Neural cell (in vitro differentiated cells): ENCODE measurements at regions not wholly inside any gene's neighbourhood (a gene's known extent, or its start where the extent isn't known, plus 50 kb on each side); places are given as distances from the start of the nearest gene placed in this dataset.

Experiments
- H2AFZ ChIP-seq: fragments of 200-600, 300-800 bp; sonication (generic), shearing (Covaris generic); 2 replicates; pipeline ENCODE4 v1.6.0; 2014; ENCODE audit warnings: low read depth, mild to moderate bottlenecking, antibody characterized with exemption, low read length, moderate library complexity
- H3F3A ChIP-seq: fragments of 200-600 bp; shearing (Covaris generic); 2 replicates; pipeline ENCODE4 v1.6.1; 2016; ENCODE audit warnings: mild to moderate bottlenecking, moderate library complexity, mixed read lengths, antibody characterized with exemption, low read length; ENCODE audit not compliant: insufficient read depth, poor library complexity, severe bottlenecking
- H3K27ac ChIP-seq: fragments of 200-600, 300-800 bp; sonication (generic), shearing (Covaris generic); 2 replicates; pipeline ENCODE4 v1.5.1; 2014; ENCODE audit warnings: mild to moderate bottlenecking, low read length, moderate library complexity
- H3K27me3 ChIP-seq: fragments of 300-800, 200-600 bp; sonication (generic), shearing (Covaris generic); 2 replicates; pipeline ENCODE4 v1.6.0; 2014; ENCODE audit warnings: mild to moderate bottlenecking, low read depth, low read length, moderate library complexity; ENCODE audit not compliant: insufficient read depth
- H3K36me3 ChIP-seq: fragments of 300-800, 200-600 bp; sonication (generic), shearing (Covaris generic); 2 replicates; pipeline ENCODE4 v1.5.1; 2014; ENCODE audit warnings: mild to moderate bottlenecking, antibody characterized with exemption, low read length, moderate library complexity; ENCODE audit not compliant: insufficient read depth
- H3K4me2 ChIP-seq: fragments of 300-800, 200-600 bp; sonication (generic), shearing (Covaris generic); 2 replicates; pipeline ENCODE4 v1.6.0; 2014; ENCODE audit warnings: mild to moderate bottlenecking, low read length
- H3K4me3 ChIP-seq: fragments of 300-800, 200-600 bp; sonication (generic), shearing (Covaris generic); 2 replicates; pipeline ENCODE4 v1.5.1; 2014; ENCODE audit warnings: mild to moderate bottlenecking, low read length, moderate library complexity
- H3K79me2 ChIP-seq: fragments of 200-600 bp; shearing (Covaris generic); replicated peaks from 2 replicates; pipeline ENCODE4 v1.6.0; 2014; ENCODE audit warnings: mild to moderate bottlenecking, low read length, moderate library complexity; ENCODE audit not compliant: insufficient read depth
- H3K9ac ChIP-seq: fragments of 300-800, 200-600 bp; sonication (generic), shearing (Covaris generic); 2 replicates; pipeline ENCODE4 v1.6.1; 2016; ENCODE audit warnings: mild to moderate bottlenecking, low read length, mixed read lengths
- H3K9me2 ChIP-seq: fragments of 200-600 bp; shearing (Covaris generic); 2 replicates; pipeline ENCODE4 v1.6.1; 2016; ENCODE audit warnings: mild to moderate bottlenecking, low read length, mixed read lengths; ENCODE audit not compliant: insufficient read depth
- H3K9me3 ChIP-seq: fragments of 200-600, 300-800 bp; sonication (generic), shearing (Covaris generic); 2 replicates; pipeline ENCODE4 v1.6.1; 2016; ENCODE audit warnings: mild to moderate bottlenecking, mixed run types, low read length, moderate library complexity, mixed read lengths
- H4K20me1 ChIP-seq: fragments of 200-600 bp; shearing (Covaris generic); 2 replicates; pipeline ENCODE4 v1.6.1; 2016; ENCODE audit warnings: mild to moderate bottlenecking, mixed run types; ENCODE audit not compliant: insufficient read depth
- EP300 ChIP-seq: fragments of 450-650 bp; conservative IDR thresholded peaks from 2 replicates; pipeline ENCODE4 v1.6.1; 2014; ENCODE audit warnings: antibody characterized with exemption, mild to moderate bottlenecking, moderate library complexity; ENCODE audit not compliant: poor library complexity, severe bottlenecking
- POLR2AphosphoS5 ChIP-seq: IDR thresholded peaks from 2 replicates; pipeline ENCODE4 v1.6.1; 2012
- RAD21 ChIP-seq: fragments of 450-650 bp; conservative IDR thresholded peaks from 2 replicates; pipeline ENCODE4 v1.6.1; 2014; ENCODE audit warnings: antibody characterized with exemption, mild to moderate bottlenecking, moderate library complexity
- SMC3 ChIP-seq: fragments of 450-650 bp; conservative IDR thresholded peaks from 2 replicates; pipeline ENCODE4 v1.6.1; 2014; ENCODE audit warnings: antibody characterized with exemption, mild to moderate bottlenecking, moderate library complexity; ENCODE audit not compliant: poor library complexity
- TAF1 ChIP-seq: IDR thresholded peaks from 2 replicates; pipeline ENCODE4 v1.6.1; 2012; ENCODE audit warnings: low read depth
- TF ChIP-seq, protein P1 (sequence below): IDR thresholded peaks from 2 replicates; pipeline ENCODE4 v1.6.1; 2012; ENCODE audit warnings: borderline replicate concordance

GRCh38 chr10:90985321-90985933 lies 64.5 kb upstream of the ANKRD1 start:
- peak overlapping the region; percentile 47 for H3K4me3 ChIP-seq
- no peaks in the 10 kb centered on the region for H4K20me1 ChIP-seq
- H3F3A ChIP-seq, result peaks cover 16% of the 10 kb centered on the region
- H2AFZ ChIP-seq, result no peak overlapping the region
- H3K27ac ChIP-seq, result peak overlapping the region; percentile 94
- H3K36me3 ChIP-seq, result no peaks in the 10 kb centered on the region
- TF ChIP-seq TAF1, result no peak
- TF ChIP-seq, protein P1, sequence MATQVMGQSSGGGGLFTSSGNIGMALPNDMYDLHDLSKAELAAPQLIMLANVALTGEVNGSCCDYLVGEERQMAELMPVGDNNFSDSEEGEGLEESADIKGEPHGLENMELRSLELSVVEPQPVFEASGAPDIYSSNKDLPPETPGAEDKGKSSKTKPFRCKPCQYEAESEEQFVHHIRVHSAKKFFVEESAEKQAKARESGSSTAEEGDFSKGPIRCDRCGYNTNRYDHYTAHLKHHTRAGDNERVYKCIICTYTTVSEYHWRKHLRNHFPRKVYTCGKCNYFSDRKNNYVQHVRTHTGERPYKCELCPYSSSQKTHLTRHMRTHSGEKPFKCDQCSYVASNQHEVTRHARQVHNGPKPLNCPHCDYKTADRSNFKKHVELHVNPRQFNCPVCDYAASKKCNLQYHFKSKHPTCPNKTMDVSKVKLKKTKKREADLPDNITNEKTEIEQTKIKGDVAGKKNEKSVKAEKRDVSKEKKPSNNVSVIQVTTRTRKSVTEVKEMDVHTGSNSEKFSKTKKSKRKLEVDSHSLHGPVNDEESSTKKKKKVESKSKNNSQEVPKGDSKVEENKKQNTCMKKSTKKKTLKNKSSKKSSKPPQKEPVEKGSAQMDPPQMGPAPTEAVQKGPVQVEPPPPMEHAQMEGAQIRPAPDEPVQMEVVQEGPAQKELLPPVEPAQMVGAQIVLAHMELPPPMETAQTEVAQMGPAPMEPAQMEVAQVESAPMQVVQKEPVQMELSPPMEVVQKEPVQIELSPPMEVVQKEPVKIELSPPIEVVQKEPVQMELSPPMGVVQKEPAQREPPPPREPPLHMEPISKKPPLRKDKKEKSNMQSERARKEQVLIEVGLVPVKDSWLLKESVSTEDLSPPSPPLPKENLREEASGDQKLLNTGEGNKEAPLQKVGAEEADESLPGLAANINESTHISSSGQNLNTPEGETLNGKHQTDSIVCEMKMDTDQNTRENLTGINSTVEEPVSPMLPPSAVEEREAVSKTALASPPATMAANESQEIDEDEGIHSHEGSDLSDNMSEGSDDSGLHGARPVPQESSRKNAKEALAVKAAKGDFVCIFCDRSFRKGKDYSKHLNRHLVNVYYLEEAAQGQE, result peak; percentile 78
- TF ChIP-seq SMC3, result no peak
- TF ChIP-seq EP300, result peak; percentile 94
- TF ChIP-seq POLR2AphosphoS5, result peak; percentile 81
- no peaks in the 10 kb centered on the region for H3K27me3 ChIP-seq
- peak overlapping the region; percentile 63 for H3K9ac ChIP-seq
- peak overlapping the region; percentile 37 for H3K4me2 ChIP-seq
- H3K9me2 ChIP-seq, result no peaks in the 10 kb centered on the region
- H3K9me3 ChIP-seq, result no peaks in the 10 kb centered on the region
- no peaks in the 10 kb centered on the region for H3K79me2 ChIP-seq

DNA sequence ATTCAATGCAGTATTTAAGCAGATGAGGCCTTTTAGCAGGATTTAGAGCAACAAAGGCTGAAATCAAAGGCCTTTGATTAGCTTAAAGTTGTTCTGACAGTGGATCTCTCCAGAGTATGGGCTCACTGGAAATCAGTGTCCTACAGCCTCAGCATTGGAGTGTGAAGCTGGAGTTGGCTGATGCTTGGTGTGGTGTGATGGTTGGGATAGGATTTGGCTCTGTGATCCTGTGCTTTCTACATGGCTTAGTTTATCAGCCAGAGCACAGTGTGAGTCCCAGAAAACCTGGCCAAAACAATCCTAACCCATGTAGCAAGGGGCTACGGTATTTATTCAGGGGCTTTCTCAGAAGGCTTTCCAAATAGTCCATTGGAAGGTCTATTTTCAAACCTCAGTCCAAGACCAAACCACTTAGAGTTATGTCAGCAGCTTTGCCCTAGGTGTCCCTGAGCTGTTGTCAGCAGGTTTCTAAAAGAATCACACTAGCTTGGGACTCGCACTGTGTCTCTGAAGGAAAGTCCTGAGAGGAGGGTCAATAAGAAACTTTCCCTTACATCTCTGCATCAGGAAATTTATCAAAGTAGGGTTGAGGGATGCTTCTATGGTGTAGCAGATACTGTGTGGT lies 65.4 kb upstream of the ANKRD1 start:
- peak overlapping the region; percentile 20 for H3K4me2 ChIP-seq
- peaks cover 16% of the 10 kb centered on the region for H3F3A ChIP-seq
- H3K4me3 ChIP-seq, result peak overlapping the region; percentile 47
- H3K36me3 ChIP-seq, result no peaks in the 10 kb centered on the region
- H3K9me2 ChIP-seq, result no peaks in the 10 kb centered on the region
- no peaks in the 10 kb centered on the region for H3K9me3 ChIP-seq
- H3K27ac ChIP-seq, result peak overlapping the region; percentile 94
- peak overlapping the region; percentile 63 for H3K9ac ChIP-seq
- no peaks in the 10 kb centered on the region for H4K20me1 ChIP-seq
- no peaks in the 10 kb centered on the region for H3K79me2 ChIP-seq
- peak; percentile 10 for TF ChIP-seq SMC3
- TF ChIP-seq TAF1, result no peak
- H2AFZ ChIP-seq, result peak overlapping the region; percentile 16
- H3K27me3 ChIP-seq, result no peaks in the 10 kb centered on the region

- TF ChIP-seq POLR2AphosphoS5, result no peak
- no peak for TF ChIP-seq RAD21
- H3K27me3 ChIP-seq, result no peaks in the 10 kb centered on the region
- no peaks in the 10 kb centered on the region for H3K36me3 ChIP-seq
- peak overlapping the region; percentile 94 for H3K27ac ChIP-seq
- H4K20me1 ChIP-seq, result no peaks in the 10 kb centered on the region
- peaks cover 16% of the 10 kb centered on the region for H3F3A ChIP-seq
- peak overlapping the region; percentile 47 for H3K4me3 ChIP-seq
- no peaks in the 10 kb centered on the region for H3K79me2 ChIP-seq
- H3K4me2 ChIP-seq, result no peak overlapping the region
- H3K9ac ChIP-seq, result peak overlapping the region; percentile 63
- no peak overlapping the region for H2AFZ ChIP-seq
- no peaks in the 10 kb centered on the region for H3K9me2 ChIP-seq
- no peaks in the 10 kb centered on the region for H3K9me3 ChIP-seq
Measured at GRCh38 chr10:90986870-90987269, 66.0 kb upstream of the ANKRD1 start.
